Prostate gland (tissue), 2 donors: ENCODE measurements at regions not wholly inside any gene's neighbourhood (a gene's known extent, or its start where the extent isn't known, plus 50 kb on each side); places are given as distances from the start of the nearest gene placed in this dataset.
A peak's percentile ranks its signal among the peaks of the same experiment; 100 is the strongest.
"Not testable (repeated sequence)": the region's sequence is repeated elsewhere in the genome, so short reads cannot be mapped to it uniquely, and the experiment has no call there.

ENCODE experiments used
- DNase-seq: peaks from one replicate; pipeline ENCODE4 v3.0.0-alpha.2; 2019; ENCODE audit warnings: low spot score
- H3K27ac ChIP-seq, 2 donors: fragments of 200-600 bp; sonication (generic); 2 replicates each; pipeline ENCODE4 v1.5.1; 2017 to 2019
- H3K27me3 ChIP-seq: fragments of 200-600 bp; sonication (generic); replicated peaks from 2 replicates; pipeline ENCODE4 v1.5.1; 2019; ENCODE audit not compliant: insufficient read depth
- H3K36me3 ChIP-seq, 2 donors: fragments of 200-600 bp; sonication (generic); 1 replicate in 1 of 2; 2 replicates in 1 of 2; pipeline versions ENCODE4 v1.5.1 to v1.8.1; 2017 to 2019
- H3K4me1 ChIP-seq: fragments of 200-600 bp; sonication (generic); replicated peaks from 2 replicates; pipeline ENCODE4 v1.5.1; 2019
- H3K4me3 ChIP-seq, 2 donors: fragments of 200-600 bp; sonication (generic); 2 replicates each; pipeline ENCODE4 v1.5.1; 2017 to 2019
- H3K9me3 ChIP-seq: fragments of 200-600 bp; sonication (generic); 2 replicates; pipeline ENCODE4 v1.5.1; 2017
- CTCF ChIP-seq, 4 experiments: fragments of 200-600 bp in 2 of 4; fragments of 450-650 bp in 2 of 4; sonication (generic) in 2 of 4; IDR thresholded peaks; 1 replicate in 3 of 4; 2 replicates in 1 of 4; pipeline ENCODE4 v1.5.1; 2016 to 2019; ENCODE audit warnings: antibody characterized with exemption in 4 of 4, mild to moderate bottlenecking in 2 of 4, moderate library complexity in 2 of 4
- POLR2A ChIP-seq: fragments of 450-650 bp; IDR thresholded peaks from one replicate; pipeline ENCODE4 v1.6.1; 2016; ENCODE audit warnings: antibody characterized with exemption, mild to moderate bottlenecking
- POLR2AphosphoS5 ChIP-seq: sonication (generic); formaldehyde crosslinking; IDR thresholded peaks from one replicate; pipeline ENCODE4 v1.6.1; 2017; ENCODE audit warnings: antibody characterized with exemption
- WGBS: methylation state at CpG from one replicate; pipeline ENCODE4 v1.1.5; 2018; 5-methylcytosine and 5-hydroxymethylcytosine counted together
- intact Hi-C: fragments of 100-400 bp; cut with DNase I; formaldehyde crosslinking; loops from one replicate; pipeline ENCODE4 v1.14.2; 2022

DNA sequence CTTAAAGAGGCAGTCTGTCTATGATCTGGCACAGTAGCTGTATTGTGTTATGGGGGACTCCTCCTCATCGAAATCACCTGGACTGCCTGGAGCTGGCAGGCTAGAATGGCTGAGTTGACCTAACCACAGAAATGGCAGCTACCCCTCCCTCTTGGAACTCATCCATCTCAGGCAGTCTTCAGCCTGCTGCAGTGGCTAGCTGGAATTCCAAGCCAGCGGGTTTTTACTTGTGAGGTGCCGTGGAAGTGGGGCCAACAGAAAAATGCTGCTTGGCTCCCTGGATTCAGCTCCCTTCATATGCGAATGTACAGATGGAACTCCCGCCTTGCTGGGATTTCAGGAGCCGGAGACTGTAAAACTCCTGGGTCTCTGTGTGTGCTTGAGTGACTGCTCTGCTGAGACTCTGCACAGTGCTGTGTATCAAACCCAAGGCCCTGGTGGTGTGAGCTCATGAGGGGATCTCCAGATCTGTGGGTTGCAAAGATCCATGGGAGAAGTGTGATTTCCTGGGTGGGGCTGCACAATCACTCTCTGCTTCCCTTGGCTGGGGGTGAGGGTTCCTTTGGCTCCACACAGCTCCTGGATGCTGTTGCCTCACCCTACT is 316.9 kb downstream of the CTH start:
- Histone ChIP-seq H3K9me3 (no peaks in the 10 kb centered on the region), H3K27me3 (no peaks in the 10 kb centered on the region), H3K36me3 (no peaks in the 10 kb centered on the region), H3K4me1 (no peaks in the 10 kb centered on the region), H3K27ac (no peak overlapping the region), H3K4me3 (no peak overlapping the region)
- 61% methylated on average over 6 of the region's 6 CpGs for WGBS
- no peak for TF ChIP-seq POLR2A
- no peak for TF ChIP-seq POLR2AphosphoS5
- no peak for TF ChIP-seq CTCF (IDR thresholded peaks at IDR 0.05)
- no peak for DNase-seq
- intact Hi-C loops, result no loop called here

GRCh38 chr1:70736518-70736917 is 311.1 kb downstream of the PTGER3 start:
- WGBS, result 89% methylated on average over 6 of the region's 6 CpGs
- H3K4me1 ChIP-seq, H3K4me3 ChIP-seq, H3K9me3 ChIP-seq, H3K36me3 ChIP-seq, intact Hi-C loops, DNase-seq, H3K27me3 ChIP-seq, H3K27ac ChIP-seq: not testable (repeated sequence)

DNA sequence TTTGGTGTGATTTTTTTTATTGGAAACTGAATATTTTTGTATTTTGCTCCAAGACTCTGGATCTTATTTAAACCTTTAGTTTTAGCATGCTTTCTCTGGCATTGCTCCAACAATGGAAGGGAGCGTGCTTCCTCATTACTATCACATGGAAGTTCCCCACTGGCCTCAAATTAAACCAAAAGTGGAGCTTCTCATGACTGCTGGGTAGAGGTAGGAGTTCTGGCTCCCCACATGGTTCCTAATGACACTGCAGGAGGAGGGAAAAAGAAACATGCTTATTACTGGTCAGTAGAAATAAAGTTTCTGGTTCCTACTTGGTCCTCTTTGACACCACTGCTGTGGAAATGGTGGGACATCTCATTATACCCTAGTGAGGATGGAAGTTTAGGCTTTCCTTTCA is 310.5 kb downstream of the PTGER3 start:
- Histone ChIP-seq H3K4me1 (no peaks in the 10 kb centered on the region), H3K4me3 (no peak overlapping the region), H3K27me3 (no peaks in the 10 kb centered on the region), H3K27ac (no peak overlapping the region), H3K36me3 (no peaks in the 10 kb centered on the region), H3K9me3 (no peaks in the 10 kb centered on the region)
- intact Hi-C loops, result no loop called here
- 76% methylated on average over 1 of the region's 1 CpG for WGBS
- TF ChIP-seq CTCF (IDR thresholded peaks at IDR 0.05), result no peak
- no peak for TF ChIP-seq POLR2AphosphoS5
- DNase-seq, result no peak

GRCh38 chr1:70738624-70739023 is 309.0 kb downstream of the PTGER3 start:
- 43% methylated on average over 3 of the region's 3 CpGs for WGBS
- no peak for DNase-seq
- no peak overlapping the region for H3K27ac ChIP-seq
- no peaks in the 10 kb centered on the region for H3K36me3 ChIP-seq
- H3K9me3 ChIP-seq, result no peaks in the 10 kb centered on the region
- H3K27me3 ChIP-seq, result no peaks in the 10 kb centered on the region
- no peaks in the 10 kb centered on the region for H3K4me1 ChIP-seq
- H3K4me3 ChIP-seq, result no peak overlapping the region
- intact Hi-C loops, result no loop called here
- TF ChIP-seq POLR2AphosphoS5 (no peak), CTCF (IDR thresholded peaks at IDR 0.05) (no peak), POLR2A (no peak)

DNA sequence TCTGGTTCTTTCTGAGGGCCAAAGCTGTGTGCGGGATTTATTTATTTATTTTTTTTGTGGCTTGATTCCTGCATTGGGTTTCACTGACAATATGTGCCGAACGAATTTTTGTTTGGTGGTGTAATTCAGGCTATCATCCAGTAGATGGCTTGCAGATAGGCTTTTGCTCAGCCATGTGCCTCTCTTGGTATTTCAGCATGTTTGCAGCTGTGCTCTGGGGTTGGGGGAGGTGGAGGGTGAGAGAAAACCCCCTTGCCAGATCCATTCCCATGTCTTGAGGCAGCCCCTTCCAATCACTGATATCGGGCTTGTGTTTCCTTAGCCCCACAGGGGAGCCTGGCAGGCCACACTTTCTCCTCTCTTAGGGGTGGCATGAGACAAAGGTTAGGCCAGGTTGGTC is 302.4 kb downstream of the PTGER3 start:
- Histone ChIP-seq H3K36me3 (no peaks in the 10 kb centered on the region), H3K27me3 (no peaks in the 10 kb centered on the region), H3K4me3 (no peak overlapping the region), H3K9me3 (no peaks in the 10 kb centered on the region), H3K4me1 (no peaks in the 10 kb centered on the region), H3K27ac (no peak overlapping the region)
- 65% methylated on average over 4 of the region's 4 CpGs for WGBS
- TF ChIP-seq POLR2AphosphoS5 (no peak), CTCF (IDR thresholded peaks at IDR 0.05) (peak in 1 of 4 experiments; percentile 20)
- intact Hi-C loops, result no loop called here
- no peak for DNase-seq

DNA sequence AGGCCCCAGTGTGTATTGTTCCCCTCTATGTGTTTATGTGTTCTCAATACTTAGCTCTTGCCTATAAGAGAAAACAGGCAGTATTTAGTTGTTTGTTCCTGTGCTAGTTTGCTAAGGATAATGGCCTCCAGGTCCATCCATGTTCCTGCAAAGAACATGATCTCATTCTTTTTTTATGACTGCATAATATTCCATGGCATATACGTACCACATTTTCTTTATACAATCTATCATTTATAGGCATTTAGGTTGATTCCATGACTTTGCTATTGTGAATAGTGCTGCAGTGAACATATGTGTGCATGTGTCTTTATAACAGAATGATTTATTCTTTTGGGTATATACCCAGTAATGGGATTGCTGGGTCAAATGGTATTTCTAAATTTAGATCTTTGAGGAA is 301.6 kb downstream of the PTGER3 start:
- H3K4me1 ChIP-seq, H3K27ac ChIP-seq, DNase-seq, H3K27me3 ChIP-seq, H3K4me3 ChIP-seq, H3K9me3 ChIP-seq, intact Hi-C loops, H3K36me3 ChIP-seq: not testable (repeated sequence)
- WGBS, result 90% methylated on average over 1 of the region's 1 CpG

- 66% methylated on average over 1 of the region's 1 CpG for WGBS
- H3K4me1 ChIP-seq, H3K4me3 ChIP-seq, H3K36me3 ChIP-seq, intact Hi-C loops, H3K27ac ChIP-seq, H3K27me3 ChIP-seq, DNase-seq, H3K9me3 ChIP-seq: not testable (repeated sequence)
These were observed 300.5 kb downstream of the PTGER3 start for GRCh38 chr1:70747123-70747522.
